Prostate gland (tissue), 2 donors: ENCODE measurements at regions not wholly inside any gene's neighbourhood (a gene's known extent, or its start where the extent isn't known, plus 50 kb on each side); places are given as distances from the start of the nearest gene placed in this dataset.

Experiments used
- CTCF ChIP-seq, 4 experiments: fragments of 200-600 bp in 2 of 4; fragments of 450-650 bp in 2 of 4; sonication (generic) in 2 of 4; IDR thresholded peaks; 1 replicate in 3 of 4; 2 replicates in 1 of 4; pipeline ENCODE4 v1.5.1; 2016 to 2019; ENCODE audit warnings: antibody characterized with exemption in 4 of 4, mild to moderate bottlenecking in 2 of 4, moderate library complexity in 2 of 4
- POLR2AphosphoS5 ChIP-seq: sonication (generic); formaldehyde crosslinking; IDR thresholded peaks from one replicate; pipeline ENCODE4 v1.6.1; 2017; ENCODE audit warnings: antibody characterized with exemption

DNA sequence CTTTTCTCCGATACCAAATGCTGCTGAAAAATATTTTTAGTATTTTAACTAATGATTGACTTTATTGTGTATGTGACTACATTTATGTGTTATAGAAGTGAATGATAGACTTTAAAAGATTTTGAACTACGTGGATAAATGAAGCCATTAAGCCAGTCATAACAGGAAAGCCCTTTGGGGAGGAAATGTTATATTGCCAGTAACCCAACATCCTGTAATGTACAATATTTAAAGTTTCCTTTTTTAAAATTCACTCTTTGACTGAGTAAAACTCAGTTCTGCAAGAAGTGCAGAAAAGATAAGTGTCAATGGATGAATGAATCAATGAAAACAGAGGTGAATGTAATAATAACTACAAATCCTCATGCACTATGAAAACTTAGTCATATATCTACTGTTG lies 102.6 kb upstream of the TLE4 start:
- TF ChIP-seq CTCF (IDR thresholded peaks at IDR 0.05), result no peak
- no peak for TF ChIP-seq POLR2AphosphoS5
